ENCODE measurements at regions not wholly inside any gene's neighbourhood (a gene's known extent, or its start where the extent isn't known, plus 50 kb on each side); places are given as distances from the start of the nearest gene placed in this dataset.

DNA sequence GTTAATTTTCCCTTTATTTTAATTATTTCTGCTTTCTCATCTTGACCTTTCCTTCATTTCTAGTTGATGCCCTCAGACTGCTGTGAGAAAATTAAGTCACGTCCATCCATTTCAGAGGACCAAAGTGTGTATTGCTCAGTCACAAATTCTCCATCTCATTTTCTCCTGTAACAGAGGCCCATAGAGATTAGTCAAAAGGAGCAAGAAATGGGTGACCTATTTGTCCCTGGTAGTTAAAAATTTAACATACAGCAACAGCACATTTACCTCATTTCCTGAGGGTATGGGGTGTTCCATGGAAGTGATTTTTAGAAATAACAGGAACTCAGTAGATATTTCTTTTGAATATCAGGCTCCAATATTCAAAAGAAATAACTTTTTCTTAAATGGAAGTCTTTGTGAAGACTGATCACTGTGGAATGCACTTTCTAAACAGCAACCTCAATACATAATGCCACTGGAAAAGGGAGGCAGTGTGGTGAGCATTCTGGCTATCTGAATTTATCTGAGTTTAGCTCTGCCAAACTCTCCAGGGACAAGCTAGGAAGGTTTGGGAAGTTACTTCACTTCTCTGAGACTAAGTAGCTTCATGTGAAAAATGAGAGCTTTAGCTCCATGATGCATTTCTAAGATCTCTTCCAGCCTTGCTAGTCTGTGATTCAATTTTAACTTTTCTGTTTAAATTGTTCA is 808.2 kb downstream of the SQOR start:
- no peak for TF ChIP-seq USF1 (CRISPR knock-in tag; IDR thresholded peaks at IDR 0.05)
- TF ChIP-seq SP1 (CRISPR knock-in tag; conservative IDR thresholded peaks at IDR 0.05) = no peak
- TF ChIP-seq IRF2 (CRISPR knock-in tag; IDR thresholded peaks at IDR 0.05; ENCODE audit: borderline replicate concordance, low read depth) = no peak
- TF ChIP-seq NR3C1 (CRISPR knock-in tag; conservative IDR thresholded peaks at IDR 0.05; ENCODE audit: low read depth) = no peak
- TF ChIP-seq, protein P1, sequence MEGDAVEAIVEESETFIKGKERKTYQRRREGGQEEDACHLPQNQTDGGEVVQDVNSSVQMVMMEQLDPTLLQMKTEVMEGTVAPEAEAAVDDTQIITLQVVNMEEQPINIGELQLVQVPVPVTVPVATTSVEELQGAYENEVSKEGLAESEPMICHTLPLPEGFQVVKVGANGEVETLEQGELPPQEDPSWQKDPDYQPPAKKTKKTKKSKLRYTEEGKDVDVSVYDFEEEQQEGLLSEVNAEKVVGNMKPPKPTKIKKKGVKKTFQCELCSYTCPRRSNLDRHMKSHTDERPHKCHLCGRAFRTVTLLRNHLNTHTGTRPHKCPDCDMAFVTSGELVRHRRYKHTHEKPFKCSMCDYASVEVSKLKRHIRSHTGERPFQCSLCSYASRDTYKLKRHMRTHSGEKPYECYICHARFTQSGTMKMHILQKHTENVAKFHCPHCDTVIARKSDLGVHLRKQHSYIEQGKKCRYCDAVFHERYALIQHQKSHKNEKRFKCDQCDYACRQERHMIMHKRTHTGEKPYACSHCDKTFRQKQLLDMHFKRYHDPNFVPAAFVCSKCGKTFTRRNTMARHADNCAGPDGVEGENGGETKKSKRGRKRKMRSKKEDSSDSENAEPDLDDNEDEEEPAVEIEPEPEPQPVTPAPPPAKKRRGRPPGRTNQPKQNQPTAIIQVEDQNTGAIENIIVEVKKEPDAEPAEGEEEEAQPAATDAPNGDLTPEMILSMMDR (IDR thresholded peaks at IDR 0.05) = no peak
- no peak for TF ChIP-seq USF2 (CRISPR knock-in tag; IDR thresholded peaks at IDR 0.05)
- TF ChIP-seq, protein P2, sequence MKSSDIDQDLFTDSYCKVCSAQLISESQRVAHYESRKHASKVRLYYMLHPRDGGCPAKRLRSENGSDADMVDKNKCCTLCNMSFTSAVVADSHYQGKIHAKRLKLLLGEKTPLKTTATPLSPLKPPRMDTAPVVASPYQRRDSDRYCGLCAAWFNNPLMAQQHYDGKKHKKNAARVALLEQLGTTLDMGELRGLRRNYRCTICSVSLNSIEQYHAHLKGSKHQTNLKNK (CRISPR knock-in tag; IDR thresholded peaks at IDR 0.05) = no peak

Measured in WTC11 (cell line).